Astrocyte of the spinal cord (primary cell): ENCODE measurements at regions not wholly inside any gene's neighbourhood (a gene's known extent, or its start where the extent isn't known, plus 50 kb on each side); places are given as distances from the start of the nearest gene placed in this dataset.

ENCODE experiments used
- DNase-seq: peaks from one replicate; pipeline ENCODE4 v3.0.0; 2011; ENCODE audit warnings: low read depth, low spot score
- H3K4me3 ChIP-seq: 2 replicates; pipeline ENCODE4 v1.5.1; 2011; ENCODE audit warnings: low read depth, mild to moderate bottlenecking, low read length, moderate library complexity
- CTCF ChIP-seq: IDR thresholded peaks from 2 replicates; pipeline ENCODE4 v1.5.1; 2012; ENCODE audit warnings: low read depth, mild to moderate bottlenecking, low read length, inconsistent platforms
- in situ Hi-C: cut with HindIII; loops from 2 replicates; pipeline ENCODE4 v1.10.0; 2017; ENCODE audit warnings: low sequenced_read_pairs

DNA sequence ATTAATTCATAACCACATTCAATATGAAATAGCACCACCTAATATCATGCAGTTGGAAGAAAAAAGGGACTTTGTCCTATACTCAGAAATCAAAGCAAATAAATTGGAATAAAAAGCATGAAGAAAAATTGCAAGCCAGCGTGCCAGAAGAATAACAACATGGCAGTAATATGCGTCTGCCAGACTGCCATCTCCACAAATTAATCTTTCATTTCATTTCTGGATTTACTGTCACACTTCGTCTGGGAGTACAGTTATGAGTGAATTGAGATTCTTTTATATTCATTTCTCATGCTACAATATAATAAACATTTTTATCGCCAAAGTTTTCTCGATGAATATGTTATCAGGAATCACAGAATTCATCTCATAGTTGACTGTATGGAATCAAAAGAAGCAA is 1327.7 kb upstream of the SEL1L start:
- no peak for TF ChIP-seq CTCF
- DNase-seq = no peak
- in situ Hi-C loops = no loop called here
- H3K4me3 ChIP-seq = no peak overlapping the region

GRCh38 chr14:82872494-82872893 is 1338.8 kb upstream of the SEL1L start:
- DNase-seq = no peak
- in situ Hi-C loops = no loop called here
- H3K4me3 ChIP-seq = no peak overlapping the region
- TF ChIP-seq CTCF = no peak

- no peak for TF ChIP-seq CTCF
- no peak for DNase-seq
- in situ Hi-C loops = no loop called here
- no peak overlapping the region for H3K4me3 ChIP-seq
These were observed 1345.3 kb upstream of the SEL1L start for GRCh38 chr14:82878951-82879350.

GRCh38 chr14:82879949-82880535 is 1346.4 kb upstream of the SEL1L start:
- in situ Hi-C loops = no loop called here
- TF ChIP-seq CTCF = no peak
- no peak for DNase-seq

DNA sequence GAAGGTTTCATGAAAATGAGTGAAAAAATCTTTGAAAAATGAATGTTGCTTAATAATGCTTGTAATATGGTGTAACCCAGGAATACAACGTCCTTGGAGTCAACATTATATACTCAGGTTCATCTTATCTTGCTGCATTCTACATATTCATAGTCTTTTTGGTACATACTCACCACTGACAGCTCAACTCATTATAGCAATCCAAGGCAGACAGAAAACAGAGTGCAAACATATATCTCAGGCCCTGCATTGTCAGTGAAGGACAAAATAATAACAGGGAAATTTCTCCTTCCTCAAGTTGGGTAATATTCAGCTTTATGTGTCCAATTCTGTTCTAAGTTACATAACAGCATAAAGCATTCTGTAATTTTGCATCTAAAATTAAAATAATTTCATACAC is 1353.0 kb upstream of the SEL1L start:
- TF ChIP-seq CTCF = no peak
- no peak for DNase-seq
- H3K4me3 ChIP-seq = no peak overlapping the region
- in situ Hi-C loops = no loop called here

More at GRCh38 chr14:82879949-82880535, 1346.4 kb upstream of the SEL1L start:
- H3K4me3 ChIP-seq = no peak overlapping the region

DNA sequence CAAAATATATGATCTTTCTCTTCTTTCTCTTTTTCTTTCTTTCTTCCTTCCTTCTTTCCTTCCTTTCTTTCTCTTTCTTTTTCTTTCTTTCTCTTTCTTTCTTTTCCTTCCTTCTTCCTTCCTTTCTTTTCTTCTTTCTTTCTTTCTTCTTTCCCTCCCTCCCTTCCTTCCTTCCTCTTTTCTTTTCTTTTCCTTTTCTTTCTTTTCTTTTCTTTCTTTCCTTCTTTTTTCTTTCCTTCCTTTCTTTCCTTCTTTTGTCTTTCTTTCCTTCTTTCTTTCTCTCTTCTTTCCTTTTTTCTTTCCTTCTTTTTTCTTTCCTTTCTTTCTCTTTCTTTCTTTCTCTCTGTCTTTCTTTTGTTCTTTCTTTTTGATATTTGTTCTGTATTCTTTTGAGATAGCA is 1356.0 kb upstream of the SEL1L start:
- no peak for TF ChIP-seq CTCF
- DNase-seq = no peak
- in situ Hi-C loops = no loop called here
- no peak overlapping the region for H3K4me3 ChIP-seq

DNA sequence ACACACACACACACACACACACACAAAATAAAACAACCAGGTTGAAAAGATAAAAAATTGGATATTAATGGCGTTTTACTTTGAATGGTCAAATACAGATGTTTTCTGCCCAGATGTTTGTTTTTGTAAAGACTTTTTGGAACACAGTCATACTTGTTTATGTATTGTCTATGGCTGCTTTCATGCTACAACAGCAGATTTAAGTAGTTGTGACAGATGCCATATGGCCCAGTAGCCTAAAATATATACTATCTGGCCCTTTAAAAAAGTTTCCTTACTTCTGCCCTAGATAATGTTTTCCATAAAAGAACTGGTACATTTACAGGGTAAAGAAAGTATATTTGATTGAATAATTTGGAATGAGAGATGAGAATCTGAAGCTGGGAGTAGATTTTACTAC is 1362.8 kb upstream of the SEL1L start:
- H3K4me3 ChIP-seq = no peak overlapping the region
- TF ChIP-seq CTCF = no peak
- in situ Hi-C loops = no loop called here
- DNase-seq = no peak
